GM18502 (cell line): ENCODE measurements at regions not wholly inside any gene's neighbourhood (a gene's known extent, or its start where the extent isn't known, plus 50 kb on each side); places are given as distances from the start of the nearest gene placed in this dataset.
"Not testable (repeated sequence)": the region's sequence is repeated elsewhere in the genome, so short reads cannot be mapped to it uniquely, and the experiment has no call there.

Experiments used
- ATAC-seq: cut with Tn5 transposase; IDR thresholded peaks from one replicate; pipeline ENCODE4 v1.9.1; 2021; ENCODE audit warnings: mild to moderate bottlenecking; ENCODE audit not compliant: unreplicated experiment, poor library complexity

GRCh38 chr1:4132352-4133296 is 232.6 kb upstream of the C1orf174 start:
- ATAC-seq: no peak

- ATAC-seq: no peak
Measured at GRCh38 chr1:4133297-4133938, 233.3 kb upstream of the C1orf174 start.

- ATAC-seq: no peak
Measured at GRCh38 chr1:4133939-4134321, 233.9 kb upstream of the C1orf174 start.

- not testable (repeated sequence) for ATAC-seq
Measured at GRCh38 chr1:4135853-4136252, 235.8 kb upstream of the C1orf174 start.

- no peak for ATAC-seq
Measured at GRCh38 chr1:4137621-4138415, 237.7 kb upstream of the C1orf174 start.

GRCh38 chr1:4139646-4140045 is 239.6 kb upstream of the C1orf174 start:
- no peak for ATAC-seq

- ATAC-seq: no peak
Measured at GRCh38 chr1:4140241-4140640, 240.2 kb upstream of the C1orf174 start.

- no peak for ATAC-seq
Measured at GRCh38 chr1:4140821-4141220, 240.7 kb upstream of the C1orf174 start.

- no peak for ATAC-seq
Measured at GRCh38 chr1:4144349-4144971, 244.4 kb upstream of the C1orf174 start.

- ATAC-seq: no peak
Measured at GRCh38 chr1:4146101-4146500, 246.0 kb upstream of the C1orf174 start.

- ATAC-seq: no peak
Measured at GRCh38 chr1:4146614-4147013, 246.5 kb upstream of the C1orf174 start.

- ATAC-seq: no peak
Measured at GRCh38 chr1:4147509-4147908, 247.4 kb upstream of the C1orf174 start.

GRCh38 chr1:4149281-4149680 is 249.2 kb upstream of the C1orf174 start:
- no peak for ATAC-seq

- ATAC-seq: no peak
Measured at GRCh38 chr1:4149831-4150230, 249.8 kb upstream of the C1orf174 start.

GRCh38 chr1:4150262-4150661 is 250.2 kb upstream of the C1orf174 start:
- no peak for ATAC-seq

- no peak for ATAC-seq
Measured at GRCh38 chr1:4152266-4152665, 252.2 kb upstream of the C1orf174 start.

GRCh38 chr1:4153571-4153970 is 253.5 kb upstream of the C1orf174 start:
- no peak for ATAC-seq

- ATAC-seq: no peak
Measured at GRCh38 chr1:4156241-4156973, 256.3 kb upstream of the C1orf174 start.

GRCh38 chr1:4160181-4160580 is 260.1 kb upstream of the C1orf174 start:
- ATAC-seq: no peak
